K562 (cell line): ENCODE measurements at regions not wholly inside any gene's neighbourhood (a gene's known extent, or its start where the extent isn't known, plus 50 kb on each side); places are given as distances from the start of the nearest gene placed in this dataset.

Experiments
- ZBTB8A ChIP-seq: fragments of 450-650 bp; IDR thresholded peaks from 2 replicates; pipeline ENCODE4 v1.6.1; 2018; ENCODE audit warnings: mild to moderate bottlenecking, moderate library complexity; ENCODE audit not compliant: partially characterized antibody
- TF ChIP-seq, protein P1 (sequence below), 3 experiments: IDR thresholded peaks in 2 of 3; conservative IDR thresholded peaks in 1 of 3; 2 replicates each; pipeline ENCODE4 v1.5.1; 2011 to 2012; ENCODE audit warnings: low read length in 3 of 3, mild to moderate bottlenecking in 3 of 3, control low read depth in 2 of 3, improper control_type of control experiment in 1 of 3, inconsistent platforms in 1 of 3, low read depth in 1 of 3, mixed read lengths in 1 of 3, moderate library complexity in 1 of 3; ENCODE audit not compliant: insufficient read depth in 2 of 3

DNA sequence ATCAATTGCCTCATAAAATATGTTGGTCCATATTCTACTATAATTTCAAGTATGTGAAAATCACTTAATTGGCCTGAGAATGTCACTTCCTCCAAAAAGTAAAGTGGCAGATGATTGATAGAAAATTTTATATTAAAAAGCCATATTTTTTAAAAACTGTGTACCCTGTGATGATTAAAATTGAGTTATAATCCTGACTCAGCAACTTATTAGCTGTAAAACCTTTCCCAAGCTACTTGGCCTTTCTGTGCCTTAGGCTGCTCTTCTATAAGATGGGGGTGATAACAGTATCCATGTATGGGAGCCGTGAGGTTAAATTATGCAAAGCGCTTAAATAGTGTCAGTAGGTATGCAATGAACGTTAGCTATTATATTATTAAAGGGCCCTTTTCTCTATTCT lies 524.4 kb downstream of the TFAP2A start:
- TF ChIP-seq, protein P1, sequence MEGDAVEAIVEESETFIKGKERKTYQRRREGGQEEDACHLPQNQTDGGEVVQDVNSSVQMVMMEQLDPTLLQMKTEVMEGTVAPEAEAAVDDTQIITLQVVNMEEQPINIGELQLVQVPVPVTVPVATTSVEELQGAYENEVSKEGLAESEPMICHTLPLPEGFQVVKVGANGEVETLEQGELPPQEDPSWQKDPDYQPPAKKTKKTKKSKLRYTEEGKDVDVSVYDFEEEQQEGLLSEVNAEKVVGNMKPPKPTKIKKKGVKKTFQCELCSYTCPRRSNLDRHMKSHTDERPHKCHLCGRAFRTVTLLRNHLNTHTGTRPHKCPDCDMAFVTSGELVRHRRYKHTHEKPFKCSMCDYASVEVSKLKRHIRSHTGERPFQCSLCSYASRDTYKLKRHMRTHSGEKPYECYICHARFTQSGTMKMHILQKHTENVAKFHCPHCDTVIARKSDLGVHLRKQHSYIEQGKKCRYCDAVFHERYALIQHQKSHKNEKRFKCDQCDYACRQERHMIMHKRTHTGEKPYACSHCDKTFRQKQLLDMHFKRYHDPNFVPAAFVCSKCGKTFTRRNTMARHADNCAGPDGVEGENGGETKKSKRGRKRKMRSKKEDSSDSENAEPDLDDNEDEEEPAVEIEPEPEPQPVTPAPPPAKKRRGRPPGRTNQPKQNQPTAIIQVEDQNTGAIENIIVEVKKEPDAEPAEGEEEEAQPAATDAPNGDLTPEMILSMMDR (IDR thresholded peaks at IDR 0.05 in 2 of 3, conservative IDR thresholded peaks at IDR 0.05 in 1 of 3; ENCODE audit: insufficient read depth in 2 of 3, low read depth in 1 of 3, low read length in 3 of 3) = no peak
- no peak for TF ChIP-seq ZBTB8A
